GM12873 (cell line): ENCODE measurements at regions not wholly inside any gene's neighbourhood (a gene's known extent, or its start where the extent isn't known, plus 50 kb on each side); places are given as distances from the start of the nearest gene placed in this dataset.

Experiments
- CTCF ChIP-seq: IDR thresholded peaks from 2 replicates; pipeline ENCODE4 v1.5.1; 2012; ENCODE audit warnings: low read depth, mild to moderate bottlenecking, moderate library complexity, low read length, control low read depth; ENCODE audit not compliant: insufficient read depth; ENCODE audit errors: missing control alignments

- no peak for TF ChIP-seq CTCF
Measured at GRCh38 chr1:105326886-105327285, 1577.2 kb downstream of the AMY1C start.

GRCh38 chr1:105337420-105337819 lies 1587.7 kb downstream of the AMY1C start:
- no peak for TF ChIP-seq CTCF

GRCh38 chr1:105343317-105343716 lies 1593.6 kb downstream of the AMY1C start:
- TF ChIP-seq CTCF = no peak

GRCh38 chr1:105359457-105359856 lies 1609.8 kb downstream of the AMY1C start:
- TF ChIP-seq CTCF = no peak

- no peak for TF ChIP-seq CTCF
Measured at GRCh38 chr1:105362438-105362837, 1612.7 kb downstream of the AMY1C start.

- TF ChIP-seq CTCF = no peak
Measured at GRCh38 chr1:105368446-105368845, 1618.7 kb downstream of the AMY1C start.

GRCh38 chr1:105373681-105374080 lies 1624.0 kb downstream of the AMY1C start:
- TF ChIP-seq CTCF = no peak

- TF ChIP-seq CTCF = no peak
Measured at GRCh38 chr1:105386489-105386888, 1636.8 kb downstream of the AMY1C start.
